ENCODE measurements at regions not wholly inside any gene's neighbourhood (a gene's known extent, or its start where the extent isn't known, plus 50 kb on each side); places are given as distances from the start of the nearest gene placed in this dataset.

GRCh38 chr6:19549109-19549508 lies 288.1 kb upstream of the ID4 start:
- TF ChIP-seq TCF12 (IDR thresholded peaks at IDR 0.05; ENCODE audit: low read depth, low read length) (no peak), CTCF (IDR thresholded peaks at IDR 0.05 in 2 of 3, conservative IDR thresholded peaks at IDR 0.05 in 1 of 3; ENCODE audit: control insufficient read depth in 2 of 3, extremely low read depth in 1 of 3, insufficient read depth in 1 of 3, low read depth in 3 of 3, low read length in 3 of 3) (no peak), RAD21 (IDR thresholded peaks at IDR 0.05; ENCODE audit: insufficient read depth, low read depth, low read length) (no peak)

Data from GM12878 (cell line).